Natural killer cell (primary cell): ENCODE measurements at regions not wholly inside any gene's neighbourhood (a gene's known extent, or its start where the extent isn't known, plus 50 kb on each side); places are given as distances from the start of the nearest gene placed in this dataset.
"Not testable (repeated sequence)": the region's sequence is repeated elsewhere in the genome, so short reads cannot be mapped to it uniquely, and the experiment has no call there.

ENCODE experiments used
- ATAC-seq, 3 donors: fragments of 150-1000 bp in 2 of 3; fragments of 200-7000 bp in 1 of 3; cut with Tn5 transposase; 1 replicate in 1 of 3; 2 replicates in 2 of 3; pipeline ENCODE4 v1.10.0; 2021; ENCODE audit warnings: mild to moderate bottlenecking in 2 of 3, moderate library complexity in 2 of 3
- DNase-seq, 2 donors: peaks; one replicate each; pipeline versions ENCODE4 v3.0.0 to v3.0.0-alpha.2; 2013 to 2021; ENCODE audit warnings: mixed read lengths in 1 of 2
- H3K27ac ChIP-seq: one replicate; pipeline ENCODE4 v1.5.1; 2013; ENCODE audit warnings: mild to moderate bottlenecking, low read length
- H3K27me3 ChIP-seq: one replicate; pipeline ENCODE4 v1.6.1; 2013; ENCODE audit warnings: low read length; ENCODE audit not compliant: control insufficient read depth, insufficient read depth
- H3K36me3 ChIP-seq: one replicate; pipeline ENCODE4 v1.6.1; 2013; ENCODE audit warnings: low read length; ENCODE audit not compliant: control insufficient read depth, insufficient read depth
- H3K4me1 ChIP-seq: one replicate; pipeline ENCODE4 v1.6.1; 2013; ENCODE audit warnings: low read length; ENCODE audit not compliant: control insufficient read depth, insufficient read depth
- H3K4me3 ChIP-seq: one replicate; pipeline ENCODE4 v1.5.1; 2013; ENCODE audit warnings: low read length
- H3K9me3 ChIP-seq: one replicate; pipeline ENCODE4 v1.6.1; 2013; ENCODE audit warnings: low read length; ENCODE audit not compliant: control insufficient read depth, insufficient read depth
- H3K27ac Mint-ChIP-seq, 2 donors: one replicate each; pipeline ENCODE4 v1.8.0; 2022; ENCODE audit warnings: mild to moderate bottlenecking in 2 of 2, mixed read lengths in 2 of 2, moderate library complexity in 1 of 2
- H3K27me3 Mint-ChIP-seq, 2 donors: one replicate each; pipeline ENCODE4 v1.8.0; 2022; ENCODE audit warnings: low read depth in 2 of 2, mixed read lengths in 2 of 2
- H3K36me3 Mint-ChIP-seq: one replicate; pipeline ENCODE4 v1.8.0; 2022; ENCODE audit warnings: mixed read lengths
- H3K4me1 Mint-ChIP-seq, 2 donors: one replicate each; pipeline ENCODE4 v1.8.0; 2022; ENCODE audit warnings: mixed read lengths in 2 of 2
- H3K4me3 Mint-ChIP-seq: one replicate; pipeline ENCODE4 v1.8.0; 2022; ENCODE audit warnings: mild to moderate bottlenecking, moderate library complexity, mixed read lengths
- H3K9me3 Mint-ChIP-seq, 2 donors: one replicate each; pipeline ENCODE4 v1.8.0; 2022; ENCODE audit warnings: mixed read lengths in 2 of 2
- WGBS: methylation state at CpG from one replicate; pipeline ENCODE4 v1.1.7; 2013; ENCODE audit warnings: missing lambda C conversion rate; ENCODE audit not compliant: insufficient coverage; 5-methylcytosine and 5-hydroxymethylcytosine counted together
- intact Hi-C: fragments of 100-400 bp; cut with micrococcal nuclease; formaldehyde crosslinking; loops from one replicate; pipeline ENCODE4 v1.14.2; 2022
- TF ChIP-seq, protein P1 (sequence below): fragments of 200-600 bp; IDR thresholded peaks from one replicate; pipeline ENCODE4 v1.8.0; 2022; ENCODE audit warnings: antibody characterized with exemption

DNA sequence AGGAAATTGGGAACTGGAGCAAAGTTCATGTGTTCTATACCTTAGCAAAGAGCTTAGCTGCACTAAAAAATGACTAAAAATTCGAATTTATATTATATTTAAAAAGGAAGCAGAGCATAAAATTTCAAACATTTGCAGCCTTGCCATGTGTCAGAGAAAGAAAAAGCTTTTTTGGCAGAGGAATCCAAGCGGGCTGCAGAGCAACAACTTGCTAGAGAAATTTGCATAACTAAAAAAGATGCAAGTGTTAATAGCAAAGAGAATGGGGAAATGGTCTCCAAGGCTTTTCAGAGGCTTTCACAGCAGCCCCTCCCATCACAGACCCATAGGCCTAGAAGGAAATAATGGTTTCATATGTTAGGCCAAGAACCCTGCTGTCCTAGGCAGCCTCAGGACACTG lies 1315.9 kb downstream of the DSC3 start:
- Mint-ChIP-seq H3K27ac (no peak overlapping the region), H3K36me3 (peaks cover 31% of the 10 kb centered on the region), H3K4me1 (no peaks in the 10 kb centered on the region), H3K9me3 (peaks cover 22 to 24% of the 10 kb centered on the region in 2 donors), H3K4me3 (no peak overlapping the region), H3K27me3 (no peaks in the 10 kb centered on the region)
- Histone ChIP-seq H3K4me1 (no peaks in the 10 kb centered on the region), H3K9me3 (peaks cover 4% of the 10 kb centered on the region), H3K36me3 (no peaks in the 10 kb centered on the region), H3K27ac (no peak overlapping the region), H3K4me3 (no peak overlapping the region), H3K27me3 (no peaks in the 10 kb centered on the region)
- TF ChIP-seq, protein P1, sequence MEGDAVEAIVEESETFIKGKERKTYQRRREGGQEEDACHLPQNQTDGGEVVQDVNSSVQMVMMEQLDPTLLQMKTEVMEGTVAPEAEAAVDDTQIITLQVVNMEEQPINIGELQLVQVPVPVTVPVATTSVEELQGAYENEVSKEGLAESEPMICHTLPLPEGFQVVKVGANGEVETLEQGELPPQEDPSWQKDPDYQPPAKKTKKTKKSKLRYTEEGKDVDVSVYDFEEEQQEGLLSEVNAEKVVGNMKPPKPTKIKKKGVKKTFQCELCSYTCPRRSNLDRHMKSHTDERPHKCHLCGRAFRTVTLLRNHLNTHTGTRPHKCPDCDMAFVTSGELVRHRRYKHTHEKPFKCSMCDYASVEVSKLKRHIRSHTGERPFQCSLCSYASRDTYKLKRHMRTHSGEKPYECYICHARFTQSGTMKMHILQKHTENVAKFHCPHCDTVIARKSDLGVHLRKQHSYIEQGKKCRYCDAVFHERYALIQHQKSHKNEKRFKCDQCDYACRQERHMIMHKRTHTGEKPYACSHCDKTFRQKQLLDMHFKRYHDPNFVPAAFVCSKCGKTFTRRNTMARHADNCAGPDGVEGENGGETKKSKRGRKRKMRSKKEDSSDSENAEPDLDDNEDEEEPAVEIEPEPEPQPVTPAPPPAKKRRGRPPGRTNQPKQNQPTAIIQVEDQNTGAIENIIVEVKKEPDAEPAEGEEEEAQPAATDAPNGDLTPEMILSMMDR, result no peak
- DNase-seq (no peak), ATAC-seq (no peak)
- intact Hi-C loops, result no loop called here
- 64% methylated on average over 1 of the region's 2 CpGs for WGBS

GRCh38 chr18:29723486-29723885 lies 1319.1 kb downstream of the DSC3 start:
- 90% methylated on average over 21 of the region's 21 CpGs for WGBS
- peaks cover 22 to 23% of the 10 kb centered on the region in 2 donors for H3K9me3 Mint-ChIP-seq
- H3K36me3 Mint-ChIP-seq, result peaks cover 17% of the 10 kb centered on the region
- H3K4me1 ChIP-seq, DNase-seq, H3K4me3 ChIP-seq, H3K36me3 ChIP-seq, H3K27ac ChIP-seq, H3K4me1 Mint-ChIP-seq, intact Hi-C loops, H3K27me3 Mint-ChIP-seq, H3K27ac Mint-ChIP-seq, H3K27me3 ChIP-seq, H3K4me3 Mint-ChIP-seq, H3K9me3 ChIP-seq, ATAC-seq: not testable (repeated sequence)

DNA sequence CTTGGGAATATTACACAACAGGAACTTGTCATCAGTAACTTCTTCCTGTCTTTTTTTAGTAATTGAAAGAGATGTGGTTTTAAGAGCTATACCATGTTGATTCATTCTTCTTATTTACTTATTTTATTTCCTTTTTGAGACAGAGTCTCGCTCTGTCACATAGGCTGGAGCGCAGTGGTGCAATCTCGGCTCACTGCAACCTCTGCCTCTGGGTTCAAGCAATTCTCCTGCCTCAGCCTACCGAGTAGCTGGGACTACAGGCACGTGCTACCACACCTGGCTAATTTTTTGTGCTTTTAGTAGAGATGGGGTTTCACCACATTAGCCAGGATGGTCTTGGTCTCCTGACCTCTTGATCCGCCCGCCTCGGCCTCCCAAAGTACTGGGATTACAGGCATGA lies 1326.6 kb downstream of the DSC3 start:
- ATAC-seq, H3K27ac Mint-ChIP-seq, H3K27me3 Mint-ChIP-seq, H3K4me3 Mint-ChIP-seq, H3K36me3 Mint-ChIP-seq, intact Hi-C loops, H3K27ac ChIP-seq, H3K36me3 ChIP-seq, H3K4me1 Mint-ChIP-seq, H3K4me1 ChIP-seq, DNase-seq, H3K4me3 ChIP-seq, H3K9me3 ChIP-seq, H3K27me3 ChIP-seq: not testable (repeated sequence)
- 91% methylated on average over 7 of the region's 8 CpGs for WGBS
- peaks cover 14 to 22% of the 10 kb centered on the region in 2 donors for H3K9me3 Mint-ChIP-seq

DNA sequence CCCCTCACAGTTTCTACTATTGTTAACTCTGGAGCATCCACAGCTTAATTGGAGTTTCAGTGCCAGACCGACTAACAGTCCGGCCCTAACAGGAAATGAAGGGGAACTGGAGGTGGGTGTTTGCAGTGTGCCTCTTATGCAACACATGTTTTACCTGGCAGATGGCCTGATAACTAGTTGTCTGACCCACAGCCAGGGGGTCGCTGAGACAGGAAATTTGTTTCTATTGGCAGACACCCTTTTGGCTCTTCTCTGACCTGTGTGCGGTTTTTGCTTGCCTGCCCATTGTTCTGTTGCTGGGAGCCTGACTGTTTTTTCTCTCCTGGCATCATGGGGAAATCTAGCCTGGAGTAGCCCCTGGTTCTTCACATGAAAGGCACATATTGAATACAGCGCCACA lies 1329.8 kb downstream of the DSC3 start:
- H3K36me3 Mint-ChIP-seq, result peaks cover 8% of the 10 kb centered on the region
- H3K4me3 Mint-ChIP-seq, result no peak overlapping the region
- no peaks in the 10 kb centered on the region for H3K27me3 Mint-ChIP-seq
- intact Hi-C loops, result no loop called here
- DNase-seq (no peak), ATAC-seq (no peak)
- TF ChIP-seq, protein P1, result no peak
- no peaks in the 10 kb centered on the region for H3K4me1 Mint-ChIP-seq
- H3K9me3 Mint-ChIP-seq, result peaks cover 10 to 25% of the 10 kb centered on the region in 2 donors
- Histone ChIP-seq H3K4me3 (no peak overlapping the region), H3K4me1 (no peaks in the 10 kb centered on the region), H3K36me3 (no peaks in the 10 kb centered on the region), H3K9me3 (peaks cover 3% of the 10 kb centered on the region), H3K27ac (no peak overlapping the region), H3K27me3 (no peaks in the 10 kb centered on the region)
- H3K27ac Mint-ChIP-seq, result no peak overlapping the region
- 84% methylated on average over 5 of the region's 5 CpGs for WGBS

DNA sequence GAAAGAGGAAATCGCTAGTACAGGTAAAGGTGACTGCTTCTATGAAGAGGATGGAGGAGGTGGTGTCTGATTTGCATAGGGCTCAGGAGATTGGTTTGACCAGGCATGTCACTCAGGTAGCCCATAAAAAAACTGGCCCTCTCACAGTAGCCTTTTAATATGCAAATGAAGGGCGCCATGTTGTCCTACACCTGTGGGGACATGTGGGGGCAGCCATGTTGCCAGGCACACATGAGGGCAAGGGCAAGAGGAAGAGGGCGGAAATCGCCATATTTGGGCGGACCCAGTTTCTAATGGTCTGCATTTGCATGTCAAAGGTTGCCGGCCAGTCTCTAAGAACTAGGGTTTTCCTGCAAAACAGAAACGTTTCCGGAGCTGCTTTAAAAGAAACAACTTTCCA lies 1330.6 kb downstream of the DSC3 start:
- Mint-ChIP-seq H3K9me3 (peaks cover 12 to 24% of the 10 kb centered on the region in 2 donors), H3K27me3 (no peaks in the 10 kb centered on the region), H3K27ac (no peak overlapping the region), H3K4me3 (no peak overlapping the region), H3K4me1 (no peaks in the 10 kb centered on the region), H3K36me3 (peaks cover 8% of the 10 kb centered on the region)
- Histone ChIP-seq H3K4me3 (no peak overlapping the region), H3K36me3 (no peaks in the 10 kb centered on the region), H3K4me1 (no peaks in the 10 kb centered on the region), H3K9me3 (peaks cover 3% of the 10 kb centered on the region), H3K27me3 (no peaks in the 10 kb centered on the region), H3K27ac (no peak overlapping the region)
- no peak for DNase-seq
- intact Hi-C loops, result no loop called here
- 81% methylated on average over 8 of the region's 8 CpGs for WGBS
- no peak for ATAC-seq
- TF ChIP-seq, protein P1, result no peak
